ENCODE measurements at regions not wholly inside any gene's neighbourhood (a gene's known extent, or its start where the extent isn't known, plus 50 kb on each side); places are given as distances from the start of the nearest gene placed in this dataset.
"Not testable (repeated sequence)": the region's sequence is repeated elsewhere in the genome, so short reads cannot be mapped to it uniquely, and the experiment has no call there.

- H3K36me3 ChIP-seq (ENCODE audit: control insufficient read depth in 1 of 2, insufficient read depth in 2 of 2, low read length in 2 of 2) = no peaks in the 10 kb centered on the region
- no peak overlapping the region for H3K27ac ChIP-seq (ENCODE audit: low read length)
- no peaks in the 10 kb centered on the region for H3K27me3 ChIP-seq (ENCODE audit: low read depth, low read length)
- H3K4me3 ChIP-seq (ENCODE audit: low read depth in 1 of 2, low read length in 2 of 2) = no peak overlapping the region
- no peaks in the 10 kb centered on the region for H3K4me1 ChIP-seq (ENCODE audit: control insufficient read depth in 1 of 2, insufficient read depth in 2 of 2, low read length in 2 of 2)
- no peaks in the 10 kb centered on the region for H3K9me3 ChIP-seq (ENCODE audit: control insufficient read depth in 1 of 2, low read length in 2 of 2)
Observed at GRCh38 chr18:65671621-65672415, 79.0 kb upstream of the CDH7 start.

GRCh38 chr18:65670145-65670544, 80.7 kb upstream of the CDH7 start:
- not testable (repeated sequence) for H3K9me3 ChIP-seq (ENCODE audit: control insufficient read depth in 1 of 2, low read length in 2 of 2); H3K27ac ChIP-seq (ENCODE audit: low read length); H3K4me3 ChIP-seq (ENCODE audit: low read depth in 1 of 2, low read length in 2 of 2); H3K27me3 ChIP-seq (ENCODE audit: low read depth, low read length); H3K4me1 ChIP-seq (ENCODE audit: control insufficient read depth in 1 of 2, insufficient read depth in 2 of 2, low read length in 2 of 2); H3K36me3 ChIP-seq (ENCODE audit: control insufficient read depth in 1 of 2, insufficient read depth in 2 of 2, low read length in 2 of 2)

- H3K4me1 ChIP-seq (ENCODE audit: control insufficient read depth in 1 of 2, insufficient read depth in 2 of 2, low read length in 2 of 2) = no peaks in the 10 kb centered on the region
- no peaks in the 10 kb centered on the region for H3K27me3 ChIP-seq (ENCODE audit: low read depth, low read length)
- H3K9me3 ChIP-seq (ENCODE audit: control insufficient read depth in 1 of 2, low read length in 2 of 2) = no peaks in the 10 kb centered on the region
- no peak overlapping the region for H3K4me3 ChIP-seq (ENCODE audit: low read depth in 1 of 2, low read length in 2 of 2)
- H3K36me3 ChIP-seq (ENCODE audit: control insufficient read depth in 1 of 2, insufficient read depth in 2 of 2, low read length in 2 of 2) = no peaks in the 10 kb centered on the region
- no peak overlapping the region for H3K27ac ChIP-seq (ENCODE audit: low read length)
Observed at GRCh38 chr18:65661391-65661790, 89.4 kb upstream of the CDH7 start.

GRCh38 chr18:65659912-65660311, 90.9 kb upstream of the CDH7 start:
- Histone ChIP-seq H3K27me3 (ENCODE audit: low read depth, low read length) (no peaks in the 10 kb centered on the region), H3K4me3 (ENCODE audit: low read depth in 1 of 2, low read length in 2 of 2) (no peak overlapping the region), H3K9me3 (ENCODE audit: control insufficient read depth in 1 of 2, low read length in 2 of 2) (no peaks in the 10 kb centered on the region), H3K4me1 (ENCODE audit: control insufficient read depth in 1 of 2, insufficient read depth in 2 of 2, low read length in 2 of 2) (no peaks in the 10 kb centered on the region), H3K36me3 (ENCODE audit: control insufficient read depth in 1 of 2, insufficient read depth in 2 of 2, low read length in 2 of 2) (no peaks in the 10 kb centered on the region), H3K27ac (ENCODE audit: low read length) (no peak overlapping the region)

GRCh38 chr18:65659312-65659711, 91.5 kb upstream of the CDH7 start:
- Histone ChIP-seq H3K27me3 (ENCODE audit: low read depth, low read length) (no peaks in the 10 kb centered on the region), H3K27ac (ENCODE audit: low read length) (no peak overlapping the region), H3K4me3 (ENCODE audit: low read depth in 1 of 2, low read length in 2 of 2) (no peak overlapping the region), H3K36me3 (ENCODE audit: control insufficient read depth in 1 of 2, insufficient read depth in 2 of 2, low read length in 2 of 2) (no peaks in the 10 kb centered on the region), H3K4me1 (ENCODE audit: control insufficient read depth in 1 of 2, insufficient read depth in 2 of 2, low read length in 2 of 2) (no peaks in the 10 kb centered on the region), H3K9me3 (ENCODE audit: control insufficient read depth in 1 of 2, low read length in 2 of 2) (no peaks in the 10 kb centered on the region)

GRCh38 chr18:65651192-65651591, 99.6 kb upstream of the CDH7 start:
- no peaks in the 10 kb centered on the region for H3K27me3 ChIP-seq (ENCODE audit: low read depth, low read length)
- H3K9me3 ChIP-seq (ENCODE audit: control insufficient read depth in 1 of 2, low read length in 2 of 2) = peaks cover 3 to 7% of the 10 kb centered on the region in 2 donors
- H3K4me1 ChIP-seq (ENCODE audit: control insufficient read depth in 1 of 2, insufficient read depth in 2 of 2, low read length in 2 of 2) = no peaks in the 10 kb centered on the region
- H3K4me3 ChIP-seq (ENCODE audit: low read depth in 1 of 2, low read length in 2 of 2) = no peak overlapping the region
- no peaks in the 10 kb centered on the region for H3K36me3 ChIP-seq (ENCODE audit: control insufficient read depth in 1 of 2, insufficient read depth in 2 of 2, low read length in 2 of 2)
- no peak overlapping the region for H3K27ac ChIP-seq (ENCODE audit: low read length)

- Histone ChIP-seq H3K4me3 (ENCODE audit: low read depth in 1 of 2, low read length in 2 of 2) (no peak overlapping the region), H3K27me3 (ENCODE audit: low read depth, low read length) (no peaks in the 10 kb centered on the region), H3K27ac (ENCODE audit: low read length) (no peak overlapping the region), H3K36me3 (ENCODE audit: control insufficient read depth in 1 of 2, insufficient read depth in 2 of 2, low read length in 2 of 2) (no peaks in the 10 kb centered on the region), H3K9me3 (ENCODE audit: control insufficient read depth in 1 of 2, low read length in 2 of 2) (no peaks in the 10 kb centered on the region), H3K4me1 (ENCODE audit: control insufficient read depth in 1 of 2, insufficient read depth in 2 of 2, low read length in 2 of 2) (no peaks in the 10 kb centered on the region)
Observed at GRCh38 chr18:65632236-65632635, 118.6 kb upstream of the CDH7 start.

GRCh38 chr18:65631766-65632165, 119.0 kb upstream of the CDH7 start:
- no peaks in the 10 kb centered on the region for H3K4me1 ChIP-seq (ENCODE audit: control insufficient read depth in 1 of 2, insufficient read depth in 2 of 2, low read length in 2 of 2)
- H3K36me3 ChIP-seq (ENCODE audit: control insufficient read depth in 1 of 2, insufficient read depth in 2 of 2, low read length in 2 of 2) = no peaks in the 10 kb centered on the region
- H3K27ac ChIP-seq (ENCODE audit: low read length) = no peak overlapping the region
- H3K4me3 ChIP-seq (ENCODE audit: low read depth in 1 of 2, low read length in 2 of 2) = no peak overlapping the region
- H3K9me3 ChIP-seq (ENCODE audit: control insufficient read depth in 1 of 2, low read length in 2 of 2) = no peaks in the 10 kb centered on the region
- H3K27me3 ChIP-seq (ENCODE audit: low read depth, low read length) = no peaks in the 10 kb centered on the region

- H3K4me3 ChIP-seq (ENCODE audit: low read depth in 1 of 2, low read length in 2 of 2) = no peak overlapping the region
- H3K9me3 ChIP-seq (ENCODE audit: control insufficient read depth in 1 of 2, low read length in 2 of 2) = no peaks in the 10 kb centered on the region
- H3K36me3 ChIP-seq (ENCODE audit: control insufficient read depth in 1 of 2, insufficient read depth in 2 of 2, low read length in 2 of 2) = no peaks in the 10 kb centered on the region
- H3K27me3 ChIP-seq (ENCODE audit: low read depth, low read length) = no peaks in the 10 kb centered on the region
- H3K4me1 ChIP-seq (ENCODE audit: control insufficient read depth in 1 of 2, insufficient read depth in 2 of 2, low read length in 2 of 2) = no peaks in the 10 kb centered on the region
- H3K27ac ChIP-seq (ENCODE audit: low read length) = no peak overlapping the region
Observed at GRCh38 chr18:65628390-65628789, 122.4 kb upstream of the CDH7 start.

- Histone ChIP-seq H3K4me3 (ENCODE audit: low read depth in 1 of 2, low read length in 2 of 2) (no peak overlapping the region), H3K27ac (ENCODE audit: low read length) (no peak overlapping the region), H3K4me1 (ENCODE audit: control insufficient read depth in 1 of 2, insufficient read depth in 2 of 2, low read length in 2 of 2) (no peaks in the 10 kb centered on the region), H3K27me3 (ENCODE audit: low read depth, low read length) (no peaks in the 10 kb centered on the region), H3K9me3 (ENCODE audit: control insufficient read depth in 1 of 2, low read length in 2 of 2) (no peaks in the 10 kb centered on the region), H3K36me3 (ENCODE audit: control insufficient read depth in 1 of 2, insufficient read depth in 2 of 2, low read length in 2 of 2) (no peaks in the 10 kb centered on the region)
Observed at GRCh38 chr18:65623676-65624075, 127.1 kb upstream of the CDH7 start.

GRCh38 chr18:65622436-65622835, 128.4 kb upstream of the CDH7 start:
- no peaks in the 10 kb centered on the region for H3K9me3 ChIP-seq (ENCODE audit: control insufficient read depth in 1 of 2, low read length in 2 of 2)
- no peak overlapping the region for H3K27ac ChIP-seq (ENCODE audit: low read length)
- no peak overlapping the region for H3K4me3 ChIP-seq (ENCODE audit: low read depth in 1 of 2, low read length in 2 of 2)
- no peaks in the 10 kb centered on the region for H3K36me3 ChIP-seq (ENCODE audit: control insufficient read depth in 1 of 2, insufficient read depth in 2 of 2, low read length in 2 of 2)
- no peaks in the 10 kb centered on the region for H3K27me3 ChIP-seq (ENCODE audit: low read depth, low read length)
- no peaks in the 10 kb centered on the region for H3K4me1 ChIP-seq (ENCODE audit: control insufficient read depth in 1 of 2, insufficient read depth in 2 of 2, low read length in 2 of 2)

GRCh38 chr18:65620076-65620696, 130.6 kb upstream of the CDH7 start:
- Histone ChIP-seq H3K4me1 (ENCODE audit: control insufficient read depth in 1 of 2, insufficient read depth in 2 of 2, low read length in 2 of 2) (no peaks in the 10 kb centered on the region), H3K9me3 (ENCODE audit: control insufficient read depth in 1 of 2, low read length in 2 of 2) (no peaks in the 10 kb centered on the region), H3K36me3 (ENCODE audit: control insufficient read depth in 1 of 2, insufficient read depth in 2 of 2, low read length in 2 of 2) (no peaks in the 10 kb centered on the region), H3K27ac (ENCODE audit: low read length) (no peak overlapping the region), H3K27me3 (ENCODE audit: low read depth, low read length) (no peaks in the 10 kb centered on the region), H3K4me3 (ENCODE audit: low read depth in 1 of 2, low read length in 2 of 2) (no peak overlapping the region)

Measured in muscle layer of duodenum (tissue), 2 donors.